HEK293T (cell line): ENCODE measurements at regions not wholly inside any gene's neighbourhood (a gene's known extent, or its start where the extent isn't known, plus 50 kb on each side); places are given as distances from the start of the nearest gene placed in this dataset.

Experiments
- CTCF ChIA-PET: fragments of 350-600 bp; formaldehyde crosslinking; extraction: SDS; loops from one replicate; lab custom pipeline; 2021; ENCODE audit warnings: antibody characterized with exemption, inconsistent platforms; lab: Yijun Ruan, JAX
- POLR2A ChIA-PET: fragments of 350-600 bp; formaldehyde crosslinking; extraction: SDS; loops from one replicate; lab custom pipeline; 2020; ENCODE audit warnings: antibody characterized with exemption, inconsistent platforms; lab: Yijun Ruan, JAX
- DNase-seq: peaks from one replicate; pipeline ENCODE4 v3.0.0; 2012; ENCODE audit warnings: mixed read lengths; ENCODE audit errors: extremely low spot score
- ARNT ChIP-seq: fragments of 450-650 bp; IDR thresholded peaks from 2 replicates; pipeline ENCODE4 v1.6.1; 2017; ENCODE audit warnings: mild to moderate bottlenecking
- BHLHE40 ChIP-seq: fragments of 450-650 bp; IDR thresholded peaks from 2 replicates; pipeline ENCODE4 v1.6.1; 2016; ENCODE audit warnings: mild to moderate bottlenecking, moderate library complexity, borderline replicate concordance
- ELF4 ChIP-seq: fragments of 450-650 bp; IDR thresholded peaks from 2 replicates; pipeline ENCODE4 v1.6.1; 2017; ENCODE audit warnings: antibody characterized with exemption
- FOXA1 ChIP-seq: fragments of 450-650 bp; IDR thresholded peaks from 2 replicates; pipeline ENCODE4 v1.6.1; 2016; ENCODE audit warnings: mild to moderate bottlenecking
- FOXK2 ChIP-seq: fragments of 450-650 bp; IDR thresholded peaks from 2 replicates; pipeline ENCODE4 v1.6.1; 2016; ENCODE audit warnings: mild to moderate bottlenecking
- FOXM1 ChIP-seq: fragments of 450-650 bp; IDR thresholded peaks from 2 replicates; pipeline ENCODE4 v1.6.1; 2017; ENCODE audit warnings: mild to moderate bottlenecking, borderline replicate concordance
- HDGF ChIP-seq: fragments of 450-650 bp; IDR thresholded peaks from 2 replicates; pipeline ENCODE4 v1.6.1; 2017; ENCODE audit warnings: antibody characterized with exemption, borderline replicate concordance
- L3MBTL2 ChIP-seq: fragments of 450-650 bp; conservative IDR thresholded peaks from 2 replicates; pipeline ENCODE4 v1.6.1; 2016; ENCODE audit warnings: mild to moderate bottlenecking
- LEF1 ChIP-seq: fragments of 450-650 bp; IDR thresholded peaks from 2 replicates; pipeline ENCODE4 v1.6.1; 2017; ENCODE audit warnings: mild to moderate bottlenecking, borderline replicate concordance
- NFRKB ChIP-seq: fragments of 450-650 bp; IDR thresholded peaks from 2 replicates; pipeline ENCODE4 v1.6.1; 2016; ENCODE audit warnings: mild to moderate bottlenecking, moderate library complexity
- SP1 ChIP-seq: fragments of 450-650 bp; IDR thresholded peaks from 2 replicates; pipeline ENCODE4 v1.6.1; 2017
- SUZ12 ChIP-seq: fragments of 450-650 bp; IDR thresholded peaks from 2 replicates; pipeline ENCODE4 v1.6.1; 2016; ENCODE audit warnings: mild to moderate bottlenecking
- TARDBP ChIP-seq: fragments of 450-650 bp; IDR thresholded peaks from 2 replicates; pipeline ENCODE4 v1.6.1; 2016
- ZNF384 ChIP-seq: fragments of 450-650 bp; IDR thresholded peaks from 2 replicates; pipeline ENCODE4 v1.6.1; 2016
- TF ChIP-seq, protein P1 (sequence below): fragments of 450-650 bp; IDR thresholded peaks from 2 replicates; pipeline ENCODE4 v1.6.1; 2016

DNA sequence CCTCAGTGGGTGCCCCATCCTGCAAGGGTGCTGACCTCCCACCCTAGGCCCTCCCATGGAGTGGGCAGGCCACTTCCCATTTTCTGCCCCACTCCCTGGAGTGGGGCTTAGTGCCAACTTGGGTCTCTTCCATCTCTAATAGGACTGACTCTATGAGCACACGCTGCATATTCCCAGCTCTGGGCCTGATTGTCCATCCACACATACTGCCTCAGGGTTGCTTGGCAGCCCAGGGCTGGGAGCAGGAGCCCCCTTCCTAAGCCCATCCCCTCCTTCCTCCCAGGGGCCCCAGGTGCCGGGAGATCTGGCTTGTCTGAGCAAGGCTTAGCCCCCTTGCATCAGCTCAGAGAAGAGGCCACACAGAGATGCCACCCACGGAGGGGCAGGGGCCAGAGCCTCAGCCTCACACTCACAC lies 55.1 kb downstream of the PJA1 start:
- POLR2A ChIA-PET, result interaction anchor here (1.1 to 4.1 kb wide), 5 partner anchors 9 to 29 kb away, joined by 4 to 26 read pairs (median 7); no protein-coding TSS in a partner anchor
- CTCF ChIA-PET, result interaction anchor here (0.5 to 1.5 kb wide), 4 partner anchors 16 to 62 kb away, joined by 3 to 6 read pairs (median 4); no protein-coding TSS in a partner anchor
- TF ChIP-seq ELF4 (no peak), TARDBP (no peak), ARNT (no peak), HDGF (no peak), BHLHE40 (no peak), FOXK2 (no peak), SUZ12 (no peak)
- DNase-seq, result no peak

DNA sequence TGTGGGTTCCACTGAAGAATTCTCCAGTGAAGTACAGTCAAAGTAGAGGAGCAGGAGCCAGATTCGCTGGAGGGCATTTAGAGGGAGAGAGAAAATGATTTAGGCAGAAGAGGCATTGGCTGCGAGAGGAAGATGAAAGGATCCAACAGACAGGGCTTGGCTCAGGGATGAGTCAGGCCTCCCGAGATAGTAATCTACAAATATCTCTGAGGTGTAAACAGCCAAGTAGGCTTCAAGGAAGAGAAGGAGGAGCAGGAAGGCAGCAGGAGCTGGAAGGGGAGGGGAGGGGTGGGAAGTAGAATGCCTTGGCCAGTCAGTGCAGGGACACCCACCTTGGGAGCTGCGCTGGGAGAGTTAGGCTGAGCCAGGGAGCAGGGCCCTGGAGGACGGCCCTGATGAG lies 55.5 kb downstream of the PJA1 start:
- no peak for DNase-seq
- CTCF ChIA-PET, result interaction anchor here (0.6 to 1.5 kb wide), 4 partner anchors 16 to 63 kb away, joined by 3 to 6 read pairs (median 4); no protein-coding TSS in a partner anchor
- no peak for TF ChIP-seq NFRKB
- POLR2A ChIA-PET, result interaction anchor here (1.1 to 4.1 kb wide), 6 partner anchors 9 to 29 kb away, joined by 3 to 26 read pairs (median 6); no protein-coding TSS in a partner anchor

DNA sequence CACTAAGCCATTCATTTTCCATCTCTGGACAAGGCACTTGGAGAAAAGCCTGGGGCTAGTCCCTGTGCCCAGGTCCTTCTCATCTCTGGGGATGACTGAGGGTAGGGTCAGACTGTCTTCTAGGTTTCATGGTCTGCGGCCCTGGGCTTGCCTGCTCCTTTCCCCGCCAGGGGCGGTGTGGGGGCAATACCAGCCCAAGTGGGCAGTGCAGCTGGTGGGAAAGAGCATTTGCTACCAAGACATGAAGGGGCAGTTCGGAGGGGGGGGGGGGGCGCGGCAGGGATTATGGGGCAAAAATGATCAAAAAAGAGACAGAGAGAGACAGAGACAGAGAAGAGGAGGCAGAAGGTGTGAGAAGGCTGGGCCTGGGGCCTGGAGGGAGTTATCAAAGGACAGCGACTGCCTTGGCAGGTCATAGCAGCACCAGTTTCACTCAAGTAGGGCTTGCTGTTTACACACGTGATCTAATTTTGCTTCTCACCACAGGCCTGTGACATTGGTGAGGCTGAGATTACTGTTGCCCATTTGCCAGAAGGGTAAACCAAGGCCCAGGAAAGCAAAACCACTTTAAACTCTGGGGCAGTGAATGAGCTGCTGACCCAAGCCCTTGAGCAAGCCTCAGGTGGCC lies 56.1 kb downstream of the PJA1 start:
- ChIA-PET POLR2A (interaction anchor here (1.1 to 4.1 kb wide), 6 partner anchors 8 to 25 kb away, joined by 3 to 26 read pairs (median 6); no protein-coding TSS in a partner anchor), CTCF (interaction anchor here (0.6 to 1.5 kb wide), 3 partner anchors 15 to 63 kb away, joined by 4 to 6 read pairs (median 5); no protein-coding TSS in a partner anchor)
- TF ChIP-seq ZNF384 (no peak), SUZ12 (no peak), NFRKB (no peak), FOXA1 (no peak), SP1 (no peak), LEF1 (no peak), TARDBP (no peak), FOXM1 (no peak)
- DNase-seq, result no peak

DNA sequence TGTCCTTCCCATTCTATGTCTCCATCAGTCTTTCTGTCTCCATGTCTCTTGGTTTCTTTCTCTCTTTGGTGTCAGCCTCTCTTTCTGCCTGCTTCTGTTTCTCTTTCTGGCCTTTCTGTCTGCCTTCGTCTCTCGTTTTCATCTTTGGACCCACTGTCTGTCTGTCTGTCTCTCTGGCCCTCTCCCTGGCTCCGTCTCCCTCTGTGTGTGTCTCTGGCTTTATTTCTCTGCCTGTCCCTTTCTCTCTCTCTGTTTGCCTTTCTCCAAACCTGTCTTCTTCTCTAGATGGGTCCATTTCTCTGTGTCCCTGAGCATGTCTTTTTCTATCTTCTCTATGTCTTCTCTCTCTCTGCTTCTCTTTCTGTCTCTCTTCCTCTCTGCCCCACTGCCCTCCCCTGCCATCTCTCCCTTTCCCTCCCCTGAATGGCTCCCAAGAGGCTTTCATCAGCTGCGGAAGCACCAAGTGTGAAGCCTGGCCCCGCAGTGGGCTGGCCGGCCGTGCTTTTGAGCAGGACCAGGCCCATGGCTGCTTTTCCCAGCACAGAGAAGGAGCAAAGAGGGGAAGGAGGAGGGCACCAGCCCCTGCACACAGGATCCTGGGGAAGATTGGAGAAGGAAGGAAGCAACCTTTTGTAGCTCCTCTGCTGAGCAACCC lies 57.4 kb downstream of the PJA1 start:
- ChIA-PET POLR2A (interaction anchor here (0.8 to 4.1 kb wide), 11 partner anchors 10 to 45 kb away, joined by 3 to 26 read pairs (median 4); no protein-coding TSS in a partner anchor), CTCF (interaction anchor here (1.1 to 1.7 kb wide), 3 partner anchors 10 to 114 kb away, joined by 3 to 4 read pairs (median 3); no protein-coding TSS in a partner anchor)
- TF ChIP-seq ELF4 (no peak), BHLHE40 (no peak)
- no peak for DNase-seq

DNA sequence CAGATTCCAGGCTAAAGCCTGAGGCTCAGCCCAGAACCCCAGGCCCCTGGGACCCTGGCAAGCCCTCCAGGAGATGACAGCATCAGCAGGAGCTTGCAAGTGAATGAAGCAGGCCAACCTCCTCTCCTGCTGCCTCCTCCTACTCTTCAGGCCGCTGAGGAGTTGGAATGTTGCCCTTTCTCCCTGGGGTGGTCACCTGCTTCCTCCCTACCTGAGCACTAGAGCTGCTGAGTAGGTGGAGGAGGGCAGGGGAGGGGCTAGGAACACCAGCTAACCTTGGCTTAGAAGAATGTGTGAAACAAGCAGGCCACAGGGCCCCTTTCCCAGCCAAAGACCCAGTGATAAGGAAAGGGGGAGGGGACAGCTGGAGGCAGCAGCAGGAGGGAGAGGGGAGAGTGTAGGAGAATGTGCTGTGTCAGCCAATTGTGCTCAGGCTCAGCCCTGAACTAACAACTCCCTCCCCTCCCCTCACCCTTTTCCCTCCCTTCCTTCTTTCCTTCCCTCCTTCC lies 58.0 kb downstream of the PJA1 start:
- TF ChIP-seq NFRKB, result no peak
- TF ChIP-seq FOXM1, result no peak
- ChIA-PET POLR2A (interaction anchor here (0.5 to 4.1 kb wide), 12 partner anchors 9 to 154 kb away, joined by 3 to 26 read pairs (median 4); no protein-coding TSS in a partner anchor), CTCF (interaction anchor here (0.7 to 1.7 kb wide), 5 partner anchors 10 to 114 kb away, joined by 3 to 4 read pairs (median 3); no protein-coding TSS in a partner anchor)
- peak; percentile 48 for DNase-seq

DNA sequence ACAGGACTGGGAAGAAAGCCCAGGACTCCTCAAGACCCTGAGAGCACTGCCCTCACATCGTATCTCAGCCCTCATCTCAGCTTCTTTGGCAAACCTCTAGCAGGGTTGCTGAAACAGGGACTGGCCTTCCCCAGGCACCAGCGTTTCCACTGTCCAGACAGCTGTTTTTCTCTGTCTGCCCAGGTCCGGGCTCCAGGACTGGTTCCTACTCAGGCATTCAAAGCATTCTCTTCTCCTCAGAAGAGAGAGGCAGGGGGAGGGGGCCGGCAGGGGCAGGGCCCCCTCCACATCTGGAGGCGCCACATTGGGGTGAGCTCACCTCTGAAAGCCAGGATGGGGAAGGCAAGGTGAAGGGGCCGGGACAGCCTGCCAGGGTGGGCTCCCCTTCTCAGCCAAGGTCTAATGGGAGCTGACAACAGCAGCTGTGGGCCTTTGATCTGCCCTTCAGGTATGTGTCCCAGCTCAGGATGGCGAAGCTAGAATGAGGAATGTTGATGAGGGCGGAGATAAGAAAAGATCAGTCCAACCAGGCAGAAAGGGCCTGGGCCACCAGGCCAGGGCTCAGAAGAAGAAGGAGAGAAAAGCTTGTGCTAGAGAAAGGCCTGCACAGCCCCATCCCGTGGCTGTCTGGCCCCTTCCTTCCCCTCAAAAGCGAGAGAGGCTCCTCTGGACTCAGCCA lies 60.4 kb downstream of the PJA1 start:
- CTCF ChIA-PET, result interaction anchor here (1.2 to 2.5 kb wide), 2 partner anchors 11 to 14 kb away, joined by 4 to 19 read pairs; no protein-coding TSS in a partner anchor
- POLR2A ChIA-PET, result interaction anchor here (1.0 to 5.0 kb wide), 3 partner anchors 9 to 23 kb away, joined by 4 to 56 read pairs (median 4); no protein-coding TSS in a partner anchor
- no peak for DNase-seq
- TF ChIP-seq L3MBTL2 (no peak), SP1 (no peak)
- TF ChIP-seq, protein P1, sequence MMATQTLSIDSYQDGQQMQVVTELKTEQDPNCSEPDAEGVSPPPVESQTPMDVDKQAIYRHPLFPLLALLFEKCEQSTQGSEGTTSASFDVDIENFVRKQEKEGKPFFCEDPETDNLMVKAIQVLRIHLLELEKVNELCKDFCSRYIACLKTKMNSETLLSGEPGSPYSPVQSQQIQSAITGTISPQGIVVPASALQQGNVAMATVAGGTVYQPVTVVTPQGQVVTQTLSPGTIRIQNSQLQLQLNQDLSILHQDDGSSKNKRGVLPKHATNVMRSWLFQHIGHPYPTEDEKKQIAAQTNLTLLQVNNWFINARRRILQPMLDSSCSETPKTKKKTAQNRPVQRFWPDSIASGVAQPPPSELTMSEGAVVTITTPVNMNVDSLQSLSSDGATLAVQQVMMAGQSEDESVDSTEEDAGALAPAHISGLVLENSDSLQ, result no peak

DNA sequence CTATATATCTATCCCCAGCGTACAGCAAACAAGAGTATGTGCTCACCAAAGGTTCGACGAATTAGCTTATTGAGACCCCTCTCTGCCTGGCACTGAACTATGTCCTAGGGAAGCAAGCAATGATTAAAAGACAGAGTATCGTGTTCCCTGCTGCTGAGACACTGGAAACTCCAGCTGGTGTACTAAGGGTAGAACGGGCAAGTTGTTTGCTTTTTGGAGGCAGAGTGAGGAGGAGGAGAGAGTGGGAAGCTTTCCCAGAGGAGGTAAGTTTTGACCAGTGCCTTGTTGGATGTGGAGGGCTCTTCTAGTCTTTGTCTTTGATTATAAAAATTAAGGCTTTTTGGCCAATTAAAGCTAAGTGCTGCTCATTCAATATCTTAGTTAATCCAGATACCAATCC lies 61.7 kb downstream of the PJA1 start:
- ChIA-PET POLR2A (interaction anchor here (0.7 to 5.0 kb wide), 6 partner anchors 11 to 26 kb away, joined by 3 to 56 read pairs (median 9); no protein-coding TSS in a partner anchor), CTCF (interaction anchor here (1.4 to 2.5 kb wide), 2 partner anchors 9 to 275 kb away, joined by 3 to 19 read pairs; no protein-coding TSS in a partner anchor)
- no peak for TF ChIP-seq LEF1
- DNase-seq, result no peak
